ENCODE measurements at regions not wholly inside any gene's neighbourhood (a gene's known extent, or its start where the extent isn't known, plus 50 kb on each side); places are given as distances from the start of the nearest gene placed in this dataset.

- TF ChIP-seq CTCF (conservative IDR thresholded peaks at IDR 0.05; ENCODE audit: low read depth, low read length) (no peak), EZH2 (IDR thresholded peaks at IDR 0.05; ENCODE audit: borderline replicate concordance, low read depth, low read length, poor library complexity, severe bottlenecking) (no peak)
Observed at GRCh38 chr12:33182485-33182884, 257.1 kb downstream of the SYT10 start.

Measured in A673 (cell line).